ENCODE measurements at regions not wholly inside any gene's neighbourhood (a gene's known extent, or its start where the extent isn't known, plus 50 kb on each side); places are given as distances from the start of the nearest gene placed in this dataset.
"Not testable (repeated sequence)": the region's sequence is repeated elsewhere in the genome, so short reads cannot be mapped to it uniquely, and the experiment has no call there.

DNA sequence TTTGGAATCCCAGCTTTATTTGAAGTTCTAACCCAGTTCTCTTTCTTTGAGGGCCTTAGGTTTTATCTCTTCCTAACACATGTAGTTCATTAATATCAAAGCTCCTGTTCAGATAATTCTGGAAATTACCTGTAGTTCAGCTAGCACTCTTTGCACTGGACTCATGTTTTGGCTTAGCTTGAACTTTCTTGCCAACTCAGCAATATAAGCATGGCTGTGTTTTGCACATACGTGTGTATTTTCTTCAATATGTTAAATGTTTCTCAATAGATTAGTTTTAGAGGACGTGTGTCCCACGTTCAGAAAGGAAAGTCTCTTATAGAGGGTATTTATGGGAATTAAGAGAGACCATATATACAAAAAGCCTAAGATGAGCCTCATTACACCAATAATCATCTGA, 271.8 kb upstream of the USP25 start:
- H3K4me1 Mint-ChIP-seq (ENCODE audit: low read depth, unreplicated experiment), result no peaks in the 10 kb centered on the region
- TF ChIP-seq, protein P1, sequence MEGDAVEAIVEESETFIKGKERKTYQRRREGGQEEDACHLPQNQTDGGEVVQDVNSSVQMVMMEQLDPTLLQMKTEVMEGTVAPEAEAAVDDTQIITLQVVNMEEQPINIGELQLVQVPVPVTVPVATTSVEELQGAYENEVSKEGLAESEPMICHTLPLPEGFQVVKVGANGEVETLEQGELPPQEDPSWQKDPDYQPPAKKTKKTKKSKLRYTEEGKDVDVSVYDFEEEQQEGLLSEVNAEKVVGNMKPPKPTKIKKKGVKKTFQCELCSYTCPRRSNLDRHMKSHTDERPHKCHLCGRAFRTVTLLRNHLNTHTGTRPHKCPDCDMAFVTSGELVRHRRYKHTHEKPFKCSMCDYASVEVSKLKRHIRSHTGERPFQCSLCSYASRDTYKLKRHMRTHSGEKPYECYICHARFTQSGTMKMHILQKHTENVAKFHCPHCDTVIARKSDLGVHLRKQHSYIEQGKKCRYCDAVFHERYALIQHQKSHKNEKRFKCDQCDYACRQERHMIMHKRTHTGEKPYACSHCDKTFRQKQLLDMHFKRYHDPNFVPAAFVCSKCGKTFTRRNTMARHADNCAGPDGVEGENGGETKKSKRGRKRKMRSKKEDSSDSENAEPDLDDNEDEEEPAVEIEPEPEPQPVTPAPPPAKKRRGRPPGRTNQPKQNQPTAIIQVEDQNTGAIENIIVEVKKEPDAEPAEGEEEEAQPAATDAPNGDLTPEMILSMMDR (IDR thresholded peaks at IDR 0.05; ENCODE audit: partially characterized antibody, unreplicated experiment), result no peak
- H3K36me3 Mint-ChIP-seq (ENCODE audit: unreplicated experiment), result no peaks in the 10 kb centered on the region
- no peak overlapping the region for H3K4me3 Mint-ChIP-seq (ENCODE audit: unreplicated experiment)
- no peak for DNase-seq
- peaks cover 2% of the 10 kb centered on the region for H3K27me3 Mint-ChIP-seq (ENCODE audit: unreplicated experiment)
- H3K27ac Mint-ChIP-seq (ENCODE audit: unreplicated experiment), result no peak overlapping the region
- H3K9me3 Mint-ChIP-seq (ENCODE audit: unreplicated experiment), result no peaks in the 10 kb centered on the region

DNA sequence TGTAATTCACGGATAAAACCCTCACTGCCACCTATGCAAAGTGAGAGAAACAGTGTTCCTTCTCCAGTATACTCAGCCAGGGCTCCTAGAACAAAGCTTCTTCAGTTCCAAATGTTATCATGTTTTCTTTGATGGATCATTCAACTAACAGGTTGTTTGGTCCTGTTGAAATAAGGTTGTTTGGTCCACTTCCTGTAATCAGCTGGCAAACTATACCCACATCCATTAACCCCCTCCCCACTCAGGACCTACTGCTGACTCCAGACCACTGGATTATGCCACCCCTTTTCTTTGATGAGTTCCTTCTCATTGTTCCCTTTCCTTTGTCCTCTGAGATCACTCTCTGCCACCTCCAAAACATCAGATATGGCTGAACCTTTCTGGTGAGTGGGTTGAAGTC, 267.7 kb upstream of the USP25 start:
- Mint-ChIP-seq H3K9me3 (ENCODE audit: unreplicated experiment) (no peaks in the 10 kb centered on the region), H3K4me1 (ENCODE audit: low read depth, unreplicated experiment) (peaks cover 1% of the 10 kb centered on the region), H3K4me3 (ENCODE audit: unreplicated experiment) (no peak overlapping the region), H3K27me3 (ENCODE audit: unreplicated experiment) (no peaks in the 10 kb centered on the region), H3K36me3 (ENCODE audit: unreplicated experiment) (no peaks in the 10 kb centered on the region), H3K27ac (ENCODE audit: unreplicated experiment) (no peak overlapping the region)
- DNase-seq, result no peak
- TF ChIP-seq, protein P1 (IDR thresholded peaks at IDR 0.05; ENCODE audit: partially characterized antibody, unreplicated experiment), result no peak

DNA sequence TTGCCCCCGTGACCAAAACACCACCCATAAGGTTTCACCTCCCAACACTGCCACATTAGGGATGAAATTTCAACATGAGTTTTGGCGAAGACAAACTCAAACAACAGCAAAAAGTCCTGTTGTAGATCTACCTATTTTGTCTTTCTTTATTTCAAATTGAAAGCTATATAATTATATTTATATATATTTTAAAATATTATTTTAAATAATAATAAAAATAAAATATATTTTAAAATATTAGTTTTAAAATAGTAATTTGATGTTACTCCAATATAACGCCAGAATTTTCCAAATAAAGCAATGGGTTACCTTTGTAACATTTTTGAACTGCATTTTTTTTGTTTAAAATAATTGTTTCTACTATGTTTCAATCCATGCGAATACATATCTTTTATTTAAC, 263.5 kb upstream of the USP25 start:
- peaks cover 3% of the 10 kb centered on the region for H3K4me1 Mint-ChIP-seq (ENCODE audit: low read depth, unreplicated experiment)
- H3K9me3 Mint-ChIP-seq (ENCODE audit: unreplicated experiment), result no peaks in the 10 kb centered on the region
- H3K27ac Mint-ChIP-seq (ENCODE audit: unreplicated experiment), result no peak overlapping the region
- no peak overlapping the region for H3K4me3 Mint-ChIP-seq (ENCODE audit: unreplicated experiment)
- no peak for DNase-seq
- no peaks in the 10 kb centered on the region for H3K36me3 Mint-ChIP-seq (ENCODE audit: unreplicated experiment)
- TF ChIP-seq, protein P1 (IDR thresholded peaks at IDR 0.05; ENCODE audit: partially characterized antibody, unreplicated experiment), result no peak
- no peaks in the 10 kb centered on the region for H3K27me3 Mint-ChIP-seq (ENCODE audit: unreplicated experiment)

- DNase-seq, result no peak
- TF ChIP-seq, protein P1 (IDR thresholded peaks at IDR 0.05; ENCODE audit: partially characterized antibody, unreplicated experiment), result no peak
- Mint-ChIP-seq H3K9me3 (ENCODE audit: unreplicated experiment) (no peaks in the 10 kb centered on the region), H3K27me3 (ENCODE audit: unreplicated experiment) (no peaks in the 10 kb centered on the region), H3K27ac (ENCODE audit: unreplicated experiment) (no peak overlapping the region), H3K4me1 (ENCODE audit: low read depth, unreplicated experiment) (peaks cover 3% of the 10 kb centered on the region), H3K4me3 (ENCODE audit: unreplicated experiment) (no peak overlapping the region), H3K36me3 (ENCODE audit: unreplicated experiment) (no peaks in the 10 kb centered on the region)
Observed at GRCh38 chr21:15468368-15468767, 261.4 kb upstream of the USP25 start.

DNA sequence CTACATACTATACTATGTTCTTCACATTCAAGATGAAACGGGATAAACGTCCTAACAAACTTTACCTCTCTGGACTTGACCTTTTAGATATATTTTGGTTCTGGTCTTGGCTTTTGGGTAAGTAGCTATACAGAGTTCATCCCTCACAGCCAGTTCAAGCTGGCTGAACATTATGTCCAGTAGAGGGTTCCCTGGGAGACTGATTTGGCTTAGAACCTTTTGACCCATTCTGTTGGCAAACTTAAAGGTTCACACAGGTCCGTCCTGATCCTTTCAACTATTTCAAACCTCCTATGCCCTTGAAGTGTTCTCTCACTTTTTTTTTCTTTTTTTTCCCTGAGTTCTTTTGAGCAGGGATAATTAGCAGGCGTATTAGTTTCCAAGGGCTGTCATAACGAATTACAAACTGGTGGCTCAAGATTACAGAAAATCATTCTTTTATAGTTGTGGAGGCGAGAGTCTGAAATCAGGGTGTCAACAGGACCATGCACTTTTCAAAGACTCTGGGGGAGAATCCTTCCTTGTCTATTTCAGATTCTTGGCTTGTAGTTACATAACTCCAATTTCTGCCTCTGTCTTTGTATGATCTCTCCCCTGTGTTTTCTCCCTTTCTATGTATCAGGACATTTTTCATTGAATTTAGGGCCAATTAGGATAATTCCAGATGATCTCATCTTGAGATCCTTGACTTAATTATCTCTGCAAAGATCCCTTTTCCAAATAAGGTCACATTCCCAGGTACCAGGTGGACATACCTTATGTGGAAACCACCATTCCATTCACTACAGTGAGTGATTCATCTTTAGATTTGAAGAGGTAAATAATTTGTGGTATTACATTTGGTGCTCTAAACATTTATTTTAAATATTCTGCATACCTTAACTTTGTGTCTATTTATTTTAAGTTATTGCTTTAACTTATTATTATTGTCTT, 257.4 kb upstream of the USP25 start:
- no peak for DNase-seq
- H3K4me3 Mint-ChIP-seq (ENCODE audit: unreplicated experiment), result no peak overlapping the region
- no peaks in the 10 kb centered on the region for H3K27me3 Mint-ChIP-seq (ENCODE audit: unreplicated experiment)
- H3K36me3 Mint-ChIP-seq (ENCODE audit: unreplicated experiment), result no peaks in the 10 kb centered on the region
- H3K9me3 Mint-ChIP-seq (ENCODE audit: unreplicated experiment), result no peaks in the 10 kb centered on the region
- TF ChIP-seq, protein P1 (IDR thresholded peaks at IDR 0.05; ENCODE audit: partially characterized antibody, unreplicated experiment), result no peak
- peaks cover 1% of the 10 kb centered on the region for H3K4me1 Mint-ChIP-seq (ENCODE audit: low read depth, unreplicated experiment)
- no peak overlapping the region for H3K27ac Mint-ChIP-seq (ENCODE audit: unreplicated experiment)

GRCh38 chr21:15477773-15478172, 252.0 kb upstream of the USP25 start:
- H3K9me3 Mint-ChIP-seq (ENCODE audit: unreplicated experiment); H3K4me1 Mint-ChIP-seq (ENCODE audit: low read depth, unreplicated experiment); H3K36me3 Mint-ChIP-seq (ENCODE audit: unreplicated experiment); H3K27me3 Mint-ChIP-seq (ENCODE audit: unreplicated experiment); H3K27ac Mint-ChIP-seq (ENCODE audit: unreplicated experiment); DNase-seq; H3K4me3 Mint-ChIP-seq (ENCODE audit: unreplicated experiment): not testable (repeated sequence)

Measured in glutamatergic neuron (in vitro differentiated cells).